Stimulated activated CD4-positive, alpha-beta T cell treated with anti-CD3 and anti-CD28 coated beads, TNF-alpha, amount 100 ng/mL, for 48 hours (primary cell): ENCODE measurements at regions not wholly inside any gene's neighbourhood (a gene's known extent, or its start where the extent isn't known, plus 50 kb on each side); places are given as distances from the start of the nearest gene placed in this dataset.
"Not testable (repeated sequence)": the region's sequence is repeated elsewhere in the genome, so short reads cannot be mapped to it uniquely, and the experiment has no call there.

ENCODE experiments used
- DNase-seq, 3 donors: peaks; one replicate each; pipeline ENCODE4 v3.0.0-alpha.2; 2020; ENCODE audit warnings: low read depth in 3 of 3

DNA sequence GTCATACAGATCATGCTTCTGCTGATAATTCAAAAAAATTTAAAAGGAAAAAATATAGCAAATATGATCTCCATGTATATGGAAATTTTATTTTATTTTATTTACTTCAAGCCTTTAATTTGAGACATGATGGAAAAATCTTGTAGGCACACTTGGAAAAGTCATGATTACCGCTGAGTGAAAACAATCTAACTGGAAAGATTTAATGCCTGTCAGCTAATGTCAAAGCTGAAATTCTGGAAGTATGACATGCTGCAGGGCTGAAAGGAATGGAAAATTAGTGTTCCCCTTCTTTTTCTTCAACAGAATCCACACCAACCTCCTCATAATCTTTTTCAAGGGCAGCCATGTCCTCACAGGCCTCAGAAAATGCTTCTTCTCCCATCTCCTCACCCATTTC lies 58.2 kb downstream of the RPRM start:
- no peak for DNase-seq

DNA sequence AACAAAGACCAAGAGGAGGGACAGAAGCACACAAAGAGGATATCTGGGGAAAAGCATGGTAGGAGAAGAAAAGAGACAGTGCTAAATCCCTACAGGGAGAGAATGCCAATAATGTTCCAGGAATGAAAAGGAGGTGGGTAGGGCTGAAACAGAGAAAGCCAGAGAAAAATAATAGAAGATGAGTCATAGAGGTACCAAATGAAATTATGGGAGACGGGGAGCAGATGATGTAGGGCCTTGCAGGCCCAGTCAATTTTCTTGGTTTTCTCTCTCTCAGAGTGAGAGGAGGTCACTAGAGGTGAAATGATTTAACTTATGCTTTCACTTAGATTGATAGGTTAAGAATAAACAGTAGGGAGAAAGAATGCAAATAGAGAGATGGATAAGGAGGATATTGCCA lies 61.5 kb downstream of the RPRM start:
- no peak for DNase-seq

GRCh38 chr2:153416071-153416470 lies 62.5 kb downstream of the RPRM start:
- DNase-seq: no peak

- no peak for DNase-seq
Measured at GRCh38 chr2:153408710-153409385, 69.7 kb downstream of the RPRM start.

DNA sequence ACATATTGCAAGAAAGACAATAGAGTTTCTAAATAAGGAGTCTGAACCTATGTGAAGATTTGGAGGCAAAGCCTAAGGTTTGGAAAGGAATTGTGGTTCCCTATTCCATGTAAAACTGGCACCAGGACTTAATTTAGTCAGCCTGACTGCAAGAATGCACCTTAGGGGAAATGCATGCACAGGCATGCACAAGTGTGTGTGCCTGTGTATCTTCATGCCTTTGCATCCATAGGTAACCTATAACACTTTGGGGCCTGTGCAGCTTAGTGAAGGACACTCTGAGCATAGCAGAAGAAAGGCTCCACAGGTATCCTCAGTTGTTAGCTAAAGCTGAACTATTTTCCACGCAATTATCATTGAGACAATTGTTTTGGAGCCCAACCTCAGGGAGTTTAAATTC lies 73.4 kb downstream of the RPRM start:
- no peak for DNase-seq

DNA sequence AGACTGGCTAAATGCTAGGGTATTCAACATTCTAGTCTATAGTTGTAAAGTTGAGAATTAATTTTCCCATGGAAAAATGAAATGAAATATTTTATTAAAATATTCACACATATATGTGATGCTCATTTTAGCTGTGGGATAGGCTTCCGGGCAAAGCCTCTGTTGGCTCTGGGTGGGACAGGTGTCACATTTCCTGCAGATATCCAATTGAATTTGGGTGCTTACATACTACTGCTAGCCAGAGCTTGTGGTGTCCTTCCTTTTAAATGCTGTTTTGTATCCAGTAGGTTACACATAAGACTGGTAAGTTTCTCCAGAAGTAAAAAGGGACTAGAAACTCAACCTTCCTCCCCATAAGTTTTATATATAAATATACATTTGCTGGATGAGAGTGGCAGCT lies 73.8 kb downstream of the RPRM start:
- no peak for DNase-seq

GRCh38 chr2:153403940-153404339 lies 74.6 kb downstream of the RPRM start:
- no peak for DNase-seq

- not testable (repeated sequence) for DNase-seq
Measured at GRCh38 chr2:153403352-153403751, 75.2 kb downstream of the RPRM start.

- DNase-seq: no peak
Measured at GRCh38 chr2:153394686-153395085, 83.9 kb downstream of the RPRM start.

- DNase-seq: no peak
Measured at GRCh38 chr2:153394247-153394646, 84.3 kb downstream of the RPRM start.

DNA sequence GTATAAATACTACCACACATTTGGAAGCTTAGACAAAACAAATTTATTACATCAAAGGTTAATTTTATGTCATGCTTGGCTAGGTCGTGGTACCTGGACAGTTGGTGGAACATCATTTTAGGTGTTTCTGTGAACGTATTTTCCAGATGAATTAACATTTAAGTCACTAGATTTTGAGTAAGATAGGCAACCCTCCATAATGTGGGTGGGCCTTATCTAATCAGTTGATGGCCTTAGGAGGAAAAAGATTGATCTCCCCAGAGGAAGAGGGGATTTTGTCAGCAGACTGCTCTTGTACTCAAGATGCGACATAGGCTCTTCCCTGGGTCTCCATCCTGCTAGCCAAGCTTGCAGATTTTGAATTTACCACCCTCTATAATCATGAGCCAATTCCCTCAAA lies 85.0 kb downstream of the RPRM start:
- no peak for DNase-seq

DNA sequence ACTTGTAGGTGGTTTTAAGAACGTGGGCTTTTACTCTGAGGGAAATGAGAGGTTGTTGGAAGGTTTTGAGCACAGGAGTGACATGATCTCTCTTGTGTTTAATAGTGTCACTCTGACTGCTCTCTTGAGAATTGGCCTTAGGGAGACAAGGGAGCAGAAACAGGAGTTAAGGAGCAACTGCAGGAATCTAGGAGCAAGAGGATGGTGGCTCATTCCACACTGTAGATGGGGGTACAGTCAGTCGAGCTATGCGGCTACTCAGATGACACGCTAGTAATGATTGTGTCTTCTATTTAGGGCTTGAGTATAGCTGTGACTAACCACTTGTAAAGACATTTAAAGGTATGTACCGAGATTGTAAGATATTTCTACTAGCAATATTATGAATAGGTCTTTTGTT lies 87.4 kb downstream of the RPRM start:
- DNase-seq: no peak

GRCh38 chr2:153388246-153388645 lies 90.3 kb downstream of the RPRM start:
- DNase-seq: no peak

- no peak for DNase-seq
Measured at GRCh38 chr2:153387203-153387602, 91.4 kb downstream of the RPRM start.

DNA sequence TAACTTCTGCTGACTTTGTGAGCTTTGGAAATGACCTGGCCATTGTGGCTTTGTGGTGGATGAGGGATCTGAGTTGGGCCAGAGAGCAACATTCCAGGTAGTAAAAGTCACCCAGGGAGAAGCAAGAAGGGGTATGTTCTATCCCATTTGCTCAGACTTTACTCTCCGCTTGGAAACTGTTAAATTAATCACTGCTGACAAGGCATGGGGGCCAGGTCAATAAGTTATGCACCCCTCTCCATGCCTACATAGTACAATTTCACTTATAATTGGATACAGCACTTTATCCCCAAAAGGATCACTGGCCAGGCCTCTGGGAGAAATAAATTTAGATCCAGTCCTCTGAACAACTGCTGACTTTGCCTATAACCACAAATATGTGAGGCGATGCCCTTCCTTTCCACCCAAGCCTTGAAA lies 92.1 kb downstream of the RPRM start:
- no peak for DNase-seq

DNA sequence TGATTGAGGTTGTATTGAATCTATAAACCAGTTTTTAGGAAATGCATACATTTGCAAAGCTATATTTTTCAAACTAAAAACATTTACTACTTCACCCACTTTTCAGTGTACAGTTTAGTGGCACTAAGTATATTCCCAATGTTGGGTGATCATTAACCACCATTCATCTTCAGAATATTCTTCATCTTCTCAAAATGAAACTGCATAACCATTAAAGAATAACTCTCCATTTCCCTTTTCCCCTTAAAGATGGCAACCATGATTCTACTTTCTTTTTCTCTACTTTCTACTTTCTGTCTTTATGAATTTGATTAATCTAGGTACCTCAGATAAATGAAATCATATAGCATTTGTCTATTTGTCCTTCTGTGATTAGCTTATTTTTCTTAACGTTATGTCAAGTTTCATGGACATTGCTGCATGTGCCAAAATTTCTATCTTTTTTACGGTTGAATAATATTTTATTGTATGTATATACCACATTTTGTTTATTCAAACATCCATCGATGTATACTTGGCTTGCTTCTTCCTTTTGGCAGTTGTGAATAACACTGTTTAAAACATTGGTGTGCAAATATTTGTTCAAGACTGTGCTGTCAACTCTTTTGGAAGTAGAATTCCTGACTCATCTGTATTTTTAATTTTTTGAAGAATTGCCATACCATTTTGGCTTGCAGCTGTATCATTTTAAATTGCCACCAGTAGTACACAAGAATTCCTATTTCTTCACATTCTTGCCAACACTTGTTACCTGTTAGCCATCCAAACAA lies 104.9 kb downstream of the RPRM start:
- DNase-seq: no peak

DNA sequence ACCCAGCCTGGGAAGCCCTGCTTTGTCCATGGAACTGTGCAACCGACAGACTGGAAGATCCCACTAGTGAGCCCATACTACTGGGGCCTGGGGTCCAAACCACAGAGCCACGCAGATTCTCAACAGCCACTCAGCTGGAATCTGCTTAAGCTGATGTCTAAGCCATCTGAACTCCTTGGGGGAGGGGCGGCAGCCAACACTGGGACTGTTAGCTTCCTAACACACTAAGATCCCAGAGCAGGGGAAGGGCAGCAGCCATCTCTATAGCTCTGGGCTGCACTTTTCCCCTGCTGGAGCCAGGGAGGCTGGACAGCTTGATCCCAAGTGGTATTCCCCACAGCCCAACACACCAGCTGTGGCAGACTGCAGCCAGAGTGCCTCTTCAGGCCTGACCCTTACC lies 118.3 kb downstream of the RPRM start:
- DNase-seq: no peak

DNA sequence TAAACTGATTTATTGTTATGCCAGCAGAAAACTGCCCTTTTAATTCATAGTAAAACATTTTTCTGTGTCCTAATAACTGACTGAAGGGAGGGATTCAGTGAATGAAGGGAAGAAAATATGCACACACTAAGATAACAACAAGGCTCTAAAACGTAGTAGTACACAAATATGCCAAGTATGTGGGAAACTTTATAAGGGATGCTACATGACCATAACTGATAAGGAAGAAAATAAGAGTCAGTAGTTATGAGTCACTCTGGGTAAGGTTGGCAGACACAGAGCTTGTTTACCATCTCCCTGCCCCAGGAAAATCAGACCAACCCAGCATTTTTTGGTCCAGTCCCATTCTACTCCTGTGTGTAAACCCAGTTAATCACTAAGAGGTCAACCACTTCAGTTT lies 124.2 kb downstream of the RPRM start:
- no peak for DNase-seq

GRCh38 chr2:153349603-153350002 lies 129.0 kb downstream of the RPRM start:
- DNase-seq: no peak

- DNase-seq: no peak
Measured at GRCh38 chr2:153347818-153348495, 130.6 kb downstream of the RPRM start.

DNA sequence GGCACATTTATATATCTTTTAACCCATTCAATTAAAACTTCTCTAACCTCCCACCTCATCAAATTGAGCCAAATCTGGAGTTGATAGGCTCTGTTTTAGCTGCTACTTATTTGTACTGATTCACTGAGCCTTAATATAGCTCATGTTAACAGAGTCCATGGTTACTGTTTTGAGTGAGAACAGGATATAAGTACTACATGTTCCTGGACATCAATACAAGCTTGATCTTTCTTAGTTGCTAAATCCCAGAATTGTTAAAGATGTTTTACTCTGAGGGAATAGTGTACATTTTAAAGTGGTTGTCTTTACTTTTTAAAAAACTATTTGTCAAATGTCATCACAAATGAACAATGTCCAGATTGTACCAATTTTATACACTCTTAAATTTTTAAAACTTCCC lies 157.7 kb downstream of the RPRM start:
- DNase-seq: no peak

DNA sequence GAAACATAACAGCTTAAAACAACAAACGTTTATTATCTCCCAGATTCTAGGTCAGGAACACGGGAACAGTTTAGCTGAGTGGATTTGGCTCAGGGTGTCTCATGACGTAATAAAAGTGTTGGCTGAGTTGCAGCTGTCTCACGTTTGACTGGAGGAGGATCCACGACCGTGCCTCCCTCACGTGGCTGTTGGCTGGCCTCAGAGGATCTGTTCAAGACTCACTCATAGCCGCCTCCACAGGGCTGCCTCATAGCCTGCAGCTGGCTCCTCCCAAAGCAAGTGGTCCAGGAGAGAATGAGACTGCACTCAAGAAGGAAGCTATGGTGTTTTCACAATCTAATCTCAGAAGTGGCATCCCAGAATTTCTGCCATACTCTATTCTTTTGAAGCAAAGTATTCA lies 167.1 kb downstream of the RPRM start:
- DNase-seq: no peak

GRCh38 chr2:153308466-153308865 lies 170.1 kb downstream of the RPRM start:
- DNase-seq: no peak
